Spleen (tissue), 7 donors: ENCODE measurements at regions not wholly inside any gene's neighbourhood (a gene's known extent, or its start where the extent isn't known, plus 50 kb on each side); places are given as distances from the start of the nearest gene placed in this dataset.

ENCODE experiments used
- POLR2A ChIP-seq, 3 donors: fragments of 450-650 bp; IDR thresholded peaks; one replicate each; pipeline ENCODE4 v1.5.1; 2017; ENCODE audit warnings: antibody characterized with exemption in 3 of 3, mild to moderate bottlenecking in 1 of 3
- POLR2AphosphoS5 ChIP-seq, 3 donors: sonication (generic); formaldehyde crosslinking; IDR thresholded peaks; one replicate each; pipeline ENCODE4 v1.5.1; 2017; ENCODE audit warnings: antibody characterized with exemption in 3 of 3
- TF ChIP-seq, protein P1 (sequence below), 11 experiments: fragments of 200-600 bp in 7 of 11; fragments of 450-650 bp in 4 of 11; sonication (generic) in 4 of 11; IDR thresholded peaks in 8 of 11; conservative IDR thresholded peaks in 3 of 11; 1 replicate in 7 of 11; 2 replicates in 4 of 11; pipeline versions ENCODE4 v1.4.0 to v1.8.0; 2016 to 2021; ENCODE audit warnings: antibody characterized with exemption in 11 of 11, inconsistent platforms in 4 of 11, mild to moderate bottlenecking in 1 of 11
- donor health status: DM: no; HTN: no; CAD: no; lungs with moderate emphysema.
- donor health status: DM: no; HTN: no; CAD: no.
- donor health status: DM: no; HTN: no; CAD: no.

DNA sequence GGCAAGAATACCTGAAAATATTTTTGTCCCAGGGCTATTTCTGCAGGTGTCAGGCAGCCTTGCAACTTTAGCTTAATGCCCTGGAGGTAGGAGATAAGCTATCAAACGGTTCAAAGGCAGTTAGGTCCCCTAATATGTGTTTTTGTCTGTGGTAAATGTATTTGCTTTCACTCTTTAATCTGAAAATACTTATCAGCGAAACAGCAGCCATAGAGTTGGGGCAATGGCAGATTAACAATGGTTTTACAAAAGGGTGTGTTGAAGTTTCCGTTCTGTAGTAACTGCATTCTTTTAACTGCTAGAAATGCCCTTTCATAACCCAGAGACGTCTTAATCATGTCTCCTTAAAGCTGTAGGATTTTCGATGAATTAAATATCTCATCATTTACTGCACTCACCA is 265.0 kb upstream of the TRIB2 start:
- TF ChIP-seq, protein P1, sequence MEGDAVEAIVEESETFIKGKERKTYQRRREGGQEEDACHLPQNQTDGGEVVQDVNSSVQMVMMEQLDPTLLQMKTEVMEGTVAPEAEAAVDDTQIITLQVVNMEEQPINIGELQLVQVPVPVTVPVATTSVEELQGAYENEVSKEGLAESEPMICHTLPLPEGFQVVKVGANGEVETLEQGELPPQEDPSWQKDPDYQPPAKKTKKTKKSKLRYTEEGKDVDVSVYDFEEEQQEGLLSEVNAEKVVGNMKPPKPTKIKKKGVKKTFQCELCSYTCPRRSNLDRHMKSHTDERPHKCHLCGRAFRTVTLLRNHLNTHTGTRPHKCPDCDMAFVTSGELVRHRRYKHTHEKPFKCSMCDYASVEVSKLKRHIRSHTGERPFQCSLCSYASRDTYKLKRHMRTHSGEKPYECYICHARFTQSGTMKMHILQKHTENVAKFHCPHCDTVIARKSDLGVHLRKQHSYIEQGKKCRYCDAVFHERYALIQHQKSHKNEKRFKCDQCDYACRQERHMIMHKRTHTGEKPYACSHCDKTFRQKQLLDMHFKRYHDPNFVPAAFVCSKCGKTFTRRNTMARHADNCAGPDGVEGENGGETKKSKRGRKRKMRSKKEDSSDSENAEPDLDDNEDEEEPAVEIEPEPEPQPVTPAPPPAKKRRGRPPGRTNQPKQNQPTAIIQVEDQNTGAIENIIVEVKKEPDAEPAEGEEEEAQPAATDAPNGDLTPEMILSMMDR (IDR thresholded peaks at IDR 0.05 in 8 of 11, conservative IDR thresholded peaks at IDR 0.05 in 3 of 11): no peak
- TF ChIP-seq POLR2A (IDR thresholded peaks at IDR 0.05) (no peak), POLR2AphosphoS5 (IDR thresholded peaks at IDR 0.05) (no peak)
